GM12865 (cell line): ENCODE measurements at regions not wholly inside any gene's neighbourhood (a gene's known extent, or its start where the extent isn't known, plus 50 kb on each side); places are given as distances from the start of the nearest gene placed in this dataset.
A peak's percentile ranks its signal among the peaks of the same experiment; 100 is the strongest.

Source experiments
- DNase-seq: peaks from one replicate; pipeline ENCODE4 v3.0.0; 2010; ENCODE audit warnings: low read depth
- H3K4me3 ChIP-seq: 2 replicates; pipeline ENCODE4 v1.5.1; 2011; ENCODE audit warnings: mild to moderate bottlenecking, low read depth, low read length, control low read depth
- TF ChIP-seq, protein P1 (sequence below): IDR thresholded peaks from 2 replicates; pipeline ENCODE4 v1.5.1; 2011; ENCODE audit warnings: low read length, control low read depth, low read depth, inconsistent platforms; ENCODE audit not compliant: insufficient read depth; ENCODE audit errors: missing control alignments

DNA sequence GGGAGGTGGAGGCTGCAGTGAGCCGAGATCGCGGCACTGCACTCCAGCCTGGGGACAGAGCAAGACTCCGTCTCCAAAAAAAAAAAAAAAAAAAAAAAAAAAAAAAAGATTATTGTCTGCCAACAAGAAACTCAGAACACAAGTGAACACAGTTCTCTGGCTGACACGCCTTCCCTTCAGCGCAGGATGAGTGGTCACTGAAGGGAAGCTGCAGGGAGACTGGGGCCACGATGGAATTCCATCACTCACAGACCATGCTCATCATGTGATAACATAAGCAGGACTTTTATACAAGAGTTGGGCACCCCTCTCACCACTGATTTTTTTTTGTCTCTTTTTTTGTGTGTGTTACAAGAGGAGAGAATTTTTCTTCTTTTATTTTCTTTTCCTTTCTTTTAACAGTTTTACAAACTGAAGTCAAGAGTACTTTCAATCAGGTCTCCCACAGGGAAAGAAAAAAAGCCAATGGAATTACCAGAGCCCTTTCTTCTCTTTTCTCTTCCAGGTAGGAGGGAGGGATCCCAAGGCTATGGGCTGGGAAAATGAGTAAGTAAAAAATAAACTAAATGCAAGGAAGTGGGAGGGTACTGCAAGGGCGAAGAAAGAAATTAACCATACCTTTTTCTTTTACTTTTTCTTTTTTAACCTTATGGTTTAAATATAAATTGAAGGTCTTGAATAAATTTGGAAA, 435.6 kb downstream of the GPM6A start:
- TF ChIP-seq, protein P1, sequence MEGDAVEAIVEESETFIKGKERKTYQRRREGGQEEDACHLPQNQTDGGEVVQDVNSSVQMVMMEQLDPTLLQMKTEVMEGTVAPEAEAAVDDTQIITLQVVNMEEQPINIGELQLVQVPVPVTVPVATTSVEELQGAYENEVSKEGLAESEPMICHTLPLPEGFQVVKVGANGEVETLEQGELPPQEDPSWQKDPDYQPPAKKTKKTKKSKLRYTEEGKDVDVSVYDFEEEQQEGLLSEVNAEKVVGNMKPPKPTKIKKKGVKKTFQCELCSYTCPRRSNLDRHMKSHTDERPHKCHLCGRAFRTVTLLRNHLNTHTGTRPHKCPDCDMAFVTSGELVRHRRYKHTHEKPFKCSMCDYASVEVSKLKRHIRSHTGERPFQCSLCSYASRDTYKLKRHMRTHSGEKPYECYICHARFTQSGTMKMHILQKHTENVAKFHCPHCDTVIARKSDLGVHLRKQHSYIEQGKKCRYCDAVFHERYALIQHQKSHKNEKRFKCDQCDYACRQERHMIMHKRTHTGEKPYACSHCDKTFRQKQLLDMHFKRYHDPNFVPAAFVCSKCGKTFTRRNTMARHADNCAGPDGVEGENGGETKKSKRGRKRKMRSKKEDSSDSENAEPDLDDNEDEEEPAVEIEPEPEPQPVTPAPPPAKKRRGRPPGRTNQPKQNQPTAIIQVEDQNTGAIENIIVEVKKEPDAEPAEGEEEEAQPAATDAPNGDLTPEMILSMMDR: no peak
- H3K4me3 ChIP-seq: no peak overlapping the region
- DNase-seq: no peak

DNA sequence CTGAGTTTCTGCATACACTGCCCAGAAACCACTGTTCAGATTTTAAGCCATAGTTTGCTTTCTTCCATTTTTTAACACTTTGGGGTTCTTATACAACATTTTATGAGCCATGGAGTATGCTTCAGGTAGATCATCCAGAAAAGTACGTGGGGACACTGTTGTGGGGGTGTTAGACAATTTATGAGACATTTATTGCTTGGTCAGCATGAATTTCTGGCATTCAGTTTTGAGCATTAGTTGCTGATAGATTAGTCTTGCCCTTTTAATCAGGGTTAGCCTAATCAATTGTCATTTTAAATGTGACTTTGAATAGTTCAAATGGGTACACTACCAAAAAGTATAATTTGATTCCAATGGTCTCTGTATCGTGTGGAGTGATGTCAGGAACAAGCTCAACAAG, 434.9 kb downstream of the GPM6A start:
- TF ChIP-seq, protein P1: no peak
- DNase-seq: no peak

DNA sequence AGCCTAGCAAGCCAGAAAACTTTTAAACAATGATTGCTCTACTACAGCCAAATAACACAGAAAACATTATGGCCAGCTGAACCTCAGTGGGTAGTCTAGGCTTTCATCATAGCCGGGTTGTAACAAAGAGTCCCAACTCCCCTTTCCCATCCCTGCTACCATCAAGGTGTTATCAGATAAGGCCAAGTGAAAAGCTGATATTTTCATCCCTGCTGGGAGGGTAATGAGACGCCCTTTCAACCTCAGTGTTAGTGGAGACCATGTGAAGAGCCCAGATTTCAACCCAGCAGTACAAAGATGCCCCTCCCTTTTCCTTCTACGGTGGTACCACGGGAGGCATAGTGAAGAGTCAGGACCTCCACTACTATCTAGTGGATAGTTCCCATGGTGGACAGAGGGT, 433.7 kb downstream of the GPM6A start:
- TF ChIP-seq, protein P1: no peak
- no peak overlapping the region for H3K4me3 ChIP-seq
- no peak for DNase-seq

More for the DNA sequence above, 434.9 kb downstream of the GPM6A start:
- no peak overlapping the region for H3K4me3 ChIP-seq

DNA sequence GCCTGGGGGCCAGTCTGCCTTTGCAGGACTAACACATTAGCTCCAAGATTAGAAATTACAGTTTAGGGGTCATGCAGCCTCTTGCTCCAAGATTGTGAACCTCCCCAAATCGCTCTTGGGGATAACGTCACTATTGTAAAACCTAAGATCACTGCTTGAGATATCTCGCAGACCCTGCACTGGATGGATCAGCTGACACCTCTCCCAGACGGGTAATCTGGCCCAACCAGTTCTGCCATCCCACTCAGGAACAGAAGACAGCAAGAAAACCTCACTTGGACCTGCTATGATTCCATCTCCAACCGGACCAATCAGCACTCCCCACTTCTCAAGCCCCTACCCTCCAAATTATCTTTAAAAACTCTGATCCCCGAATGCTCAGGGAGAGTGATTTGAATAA, 431.2 kb downstream of the GPM6A start:
- TF ChIP-seq, protein P1: no peak
- DNase-seq: no peak
- no peak overlapping the region for H3K4me3 ChIP-seq

DNA sequence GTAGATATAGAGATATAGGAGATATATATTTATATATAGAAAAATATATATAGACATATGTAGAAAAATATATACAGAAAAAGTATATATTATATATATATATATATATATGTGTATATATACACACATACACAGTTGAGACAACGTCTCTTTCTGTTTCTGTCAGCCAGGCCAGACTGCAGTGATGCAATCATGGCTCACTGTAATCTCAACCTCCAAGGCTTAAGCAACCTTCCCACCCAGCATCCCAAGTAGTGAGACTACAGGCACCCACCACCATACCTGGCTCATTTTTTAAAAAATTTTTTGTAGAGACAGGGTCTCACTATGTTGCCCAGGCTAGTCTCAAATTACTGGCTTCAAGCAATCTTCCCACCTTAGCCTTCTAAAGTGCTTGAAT, 426.3 kb downstream of the GPM6A start:
- DNase-seq: no peak
- TF ChIP-seq, protein P1: no peak
- no peak overlapping the region for H3K4me3 ChIP-seq

DNA sequence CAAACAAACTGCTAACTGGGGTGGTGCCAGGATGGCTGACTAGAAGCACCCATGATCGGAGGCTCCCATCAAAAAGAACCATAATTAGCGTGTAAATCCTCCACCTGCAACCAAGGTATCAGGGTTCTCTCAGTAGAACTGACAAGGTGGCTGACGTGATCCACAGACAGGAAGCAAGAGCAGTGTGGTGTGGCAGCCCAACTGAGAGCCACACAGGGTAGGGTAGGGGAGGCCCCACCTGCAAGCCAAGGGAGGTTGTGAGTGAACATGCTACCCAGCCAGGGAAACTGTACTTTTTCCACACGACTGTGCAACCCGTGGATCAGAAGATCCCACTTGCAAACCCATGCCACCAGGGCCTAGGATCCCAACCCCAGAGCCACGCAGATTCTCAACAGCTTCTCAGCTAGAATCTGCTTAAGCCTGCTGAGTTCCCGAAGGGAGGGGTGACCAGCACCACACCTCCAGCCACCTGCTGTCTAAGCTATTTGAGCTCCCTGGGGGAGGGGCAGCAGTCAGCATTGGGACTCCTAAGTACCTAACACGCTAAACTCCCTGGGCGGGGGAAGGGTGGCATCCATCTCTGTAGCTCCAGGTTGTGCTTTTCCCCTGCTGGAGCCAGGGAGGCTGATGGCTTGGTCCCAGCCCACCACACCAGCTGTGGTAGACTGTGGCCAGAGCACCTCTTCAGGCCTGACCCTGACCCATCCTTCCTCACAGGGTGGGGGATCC, 425.1 kb downstream of the GPM6A start:
- H3K4me3 ChIP-seq: no peak overlapping the region
- TF ChIP-seq, protein P1: no peak
- DNase-seq: peak; percentile 13
